GM12892 (cell line): ENCODE measurements at regions not wholly inside any gene's neighbourhood (a gene's known extent, or its start where the extent isn't known, plus 50 kb on each side); places are given as distances from the start of the nearest gene placed in this dataset.

Experiments
- DNase-seq: peaks from one replicate; pipeline ENCODE4 v3.0.0; 2011; ENCODE audit not compliant: insufficient read length
- FAIRE-seq: peaks from 2 replicates; lab custom pipeline; 2011; peaks lifted over from hg19 to GRCh38; lab: Jason Lieb, UNC
- POLR2A ChIP-seq: IDR thresholded peaks from 2 replicates; pipeline ENCODE4 v1.6.1; 2011; ENCODE audit warnings: low read depth, low read length, control low read depth
- POLR2AphosphoS5 ChIP-seq: IDR thresholded peaks from 2 replicates; pipeline ENCODE4 v1.6.1; 2011; ENCODE audit warnings: low read depth, low read length, control low read depth
- TAF1 ChIP-seq: IDR thresholded peaks from 2 replicates; pipeline ENCODE4 v1.6.1; 2011; ENCODE audit warnings: low read depth, mild to moderate bottlenecking, control low read depth, low read length, borderline replicate concordance

GRCh38 chr17:77456271-77456950 lies 315.6 kb downstream of the SEC14L1 start:
- peak; percentile 8; the same call in 1 of the 2 replicates for TF ChIP-seq POLR2A
- no peak for TF ChIP-seq POLR2AphosphoS5
- no peak for TF ChIP-seq TAF1
- FAIRE-seq (peak; percentile 40), DNase-seq (no peak)

GRCh38 chr17:77456951-77457548 lies 316.3 kb downstream of the SEC14L1 start:
- no peak for TF ChIP-seq POLR2AphosphoS5
- peak; percentile 3; the same call in 1 of the 2 replicates for TF ChIP-seq POLR2A
- TF ChIP-seq TAF1: no peak
- DNase-seq: no peak
- peak; percentile 81 for FAIRE-seq

DNA sequence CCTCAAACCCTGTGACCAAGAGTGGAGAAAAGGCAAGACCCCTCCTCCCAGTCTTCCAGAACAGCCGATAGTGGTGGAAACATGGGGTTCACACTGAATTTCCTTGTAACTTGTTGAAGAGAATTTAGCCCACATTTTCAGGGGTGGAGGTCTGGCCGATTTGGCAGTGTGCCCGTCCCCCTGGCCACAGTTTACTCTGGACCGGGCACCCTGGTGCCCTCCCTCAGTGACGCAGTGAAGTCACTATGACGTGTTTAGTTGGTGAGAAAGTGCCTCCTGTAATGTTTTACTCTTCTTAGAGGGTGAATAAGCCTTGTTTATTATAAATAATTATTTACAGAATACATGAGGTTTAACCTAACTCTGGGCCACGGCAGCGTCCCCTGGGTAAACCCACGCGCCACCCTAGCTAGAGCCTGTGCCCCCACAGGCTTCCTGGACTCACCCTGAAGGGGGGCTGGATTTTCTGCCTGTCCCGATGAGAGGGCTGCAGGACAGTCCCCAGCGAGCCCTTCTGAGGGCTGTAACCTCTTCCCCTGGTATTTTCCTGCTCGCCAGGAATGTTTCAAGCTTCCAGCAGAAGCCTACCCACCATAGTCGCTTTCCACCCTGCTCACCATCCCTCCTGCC lies 316.9 kb downstream of the SEC14L1 start:
- DNase-seq (no peak), FAIRE-seq (no peak)
- TF ChIP-seq POLR2AphosphoS5: no peak
- no peak for TF ChIP-seq TAF1
- no peak for TF ChIP-seq POLR2A

DNA sequence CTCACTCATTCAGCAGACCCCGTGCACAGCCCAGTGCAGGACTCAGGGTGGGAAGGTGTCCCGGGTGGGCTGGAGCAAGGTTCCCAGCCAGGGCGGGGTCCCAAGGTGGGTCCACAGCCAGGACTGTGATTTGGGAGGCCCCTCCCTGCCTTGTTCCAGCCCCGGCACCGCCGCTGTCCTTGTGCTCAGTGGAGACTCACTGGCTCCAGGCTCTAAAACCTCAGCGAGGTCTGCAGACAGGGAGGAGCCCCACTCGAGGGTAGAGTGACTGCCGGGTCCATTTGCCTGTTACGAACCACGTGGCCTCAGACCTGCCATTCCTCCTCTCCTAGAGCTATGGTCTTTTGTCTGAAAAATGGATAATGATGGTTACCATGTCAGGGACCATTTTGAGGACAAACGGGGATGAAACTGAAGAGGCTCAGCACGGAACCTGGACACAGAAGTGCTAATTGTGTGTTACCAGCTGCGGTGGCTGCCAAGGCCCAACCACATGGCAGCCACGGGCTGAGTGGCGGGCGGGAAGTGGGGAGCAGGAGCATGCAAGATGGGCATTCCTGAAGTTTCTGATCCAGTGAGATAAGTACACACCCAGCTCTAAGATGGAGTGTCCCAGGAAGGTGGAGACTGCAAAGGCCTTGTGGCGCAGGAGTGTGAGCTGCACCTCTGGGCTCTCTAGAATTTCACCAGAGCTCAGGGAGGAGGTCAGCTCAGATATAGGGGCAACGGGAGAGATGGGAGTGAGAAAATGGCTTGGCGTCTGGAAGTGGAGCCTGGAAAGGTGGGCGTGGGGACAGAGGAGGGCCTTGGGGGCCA lies 317.6 kb downstream of the SEC14L1 start:
- DNase-seq (no peak), FAIRE-seq (peak; percentile 58)
- TF ChIP-seq POLR2AphosphoS5: peak; percentile 55; the same call in 1 of the 2 replicates
- no peak for TF ChIP-seq TAF1
- TF ChIP-seq POLR2A: 0 out of 2 replicates have a peak, but pooled peaks have one; percentile 18

DNA sequence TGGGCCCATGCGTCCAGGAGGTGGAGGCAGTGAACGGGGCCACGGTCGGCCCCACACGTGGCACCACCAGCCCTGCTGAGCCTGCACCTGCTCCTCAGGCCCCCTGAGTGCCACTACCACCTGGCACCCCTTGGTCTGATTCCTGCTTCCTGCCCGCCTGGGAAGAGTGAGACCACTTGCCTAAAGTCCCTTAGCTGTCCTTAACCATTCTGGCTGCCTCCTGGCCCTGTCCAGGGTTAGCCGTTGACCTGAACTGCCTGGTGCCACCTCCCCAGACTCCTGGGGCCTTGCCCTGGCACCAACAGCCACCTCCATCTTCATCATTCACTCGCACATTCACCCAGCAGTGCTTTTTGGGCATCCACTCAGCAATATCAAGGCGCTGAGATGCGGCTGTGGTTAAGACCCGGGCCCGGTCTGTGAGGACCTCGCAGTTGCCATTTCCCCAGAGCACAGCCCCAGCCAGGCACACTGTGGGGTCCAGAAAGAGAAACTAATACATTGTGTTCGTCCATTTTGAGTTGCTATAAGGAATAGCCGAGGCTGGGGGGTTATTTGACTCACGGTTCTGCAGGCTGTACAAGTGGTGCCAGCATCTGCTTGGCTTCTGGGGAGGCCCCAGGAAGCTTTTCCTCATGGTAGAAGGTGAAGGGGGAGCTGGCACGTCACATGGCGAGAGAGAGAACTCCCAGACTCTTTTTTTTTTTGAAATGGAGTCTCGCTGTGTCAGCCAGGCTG lies 318.4 kb downstream of the SEC14L1 start:
- TF ChIP-seq POLR2A (peak; percentile 27; the same call in 1 of the 2 replicates), TAF1 (no peak), POLR2AphosphoS5 (no peak)
- FAIRE-seq (peak; percentile 46), DNase-seq (no peak)

- no peak for TF ChIP-seq POLR2A
- no peak for TF ChIP-seq POLR2AphosphoS5
- no peak for TF ChIP-seq TAF1
- no peak for DNase-seq
- FAIRE-seq: peak; percentile 62
Observed at GRCh38 chr17:77460514-77461046, 319.8 kb downstream of the SEC14L1 start.

DNA sequence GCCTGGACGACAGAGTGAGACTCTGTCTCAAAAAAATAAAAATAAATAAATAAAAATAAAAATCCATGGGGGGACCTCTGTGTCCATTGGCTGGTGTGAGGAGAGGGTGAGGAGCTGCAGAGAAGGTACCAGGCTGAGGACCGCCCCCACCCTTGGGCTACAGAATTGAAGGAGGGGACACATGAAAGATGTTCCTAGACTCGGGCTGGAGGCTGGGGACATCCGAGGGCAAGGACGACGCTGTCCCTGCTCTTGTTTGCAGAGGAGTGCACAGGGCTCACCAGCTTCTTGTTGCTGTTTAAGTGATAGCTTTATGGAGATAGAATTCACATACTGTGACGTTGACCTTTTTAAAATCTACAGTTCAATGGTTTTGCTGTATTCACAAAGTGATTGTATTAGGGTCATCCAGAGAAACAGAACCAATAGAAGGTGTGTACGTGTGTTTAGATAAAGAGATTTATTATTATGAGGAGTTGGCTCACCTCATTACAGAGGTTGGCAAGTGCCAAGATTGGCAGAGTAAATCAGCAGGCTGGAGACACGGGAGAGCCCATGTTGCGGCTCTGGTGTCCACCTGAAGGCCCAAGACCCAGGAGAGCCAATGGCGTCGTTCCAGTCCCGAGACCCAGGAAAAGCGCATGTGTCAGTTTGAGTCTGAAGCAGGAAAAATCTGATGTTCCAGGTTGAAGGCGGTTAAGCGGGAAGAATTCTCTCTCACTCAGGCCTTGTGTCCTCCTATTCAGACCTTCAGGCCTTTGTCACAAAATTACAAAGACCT lies 320.7 kb downstream of the SEC14L1 start:
- no peak; the same call in 1 of the 2 replicates for TF ChIP-seq POLR2A
- TF ChIP-seq TAF1: no peak
- no peak for TF ChIP-seq POLR2AphosphoS5
- FAIRE-seq: no peak
- DNase-seq: no peak

DNA sequence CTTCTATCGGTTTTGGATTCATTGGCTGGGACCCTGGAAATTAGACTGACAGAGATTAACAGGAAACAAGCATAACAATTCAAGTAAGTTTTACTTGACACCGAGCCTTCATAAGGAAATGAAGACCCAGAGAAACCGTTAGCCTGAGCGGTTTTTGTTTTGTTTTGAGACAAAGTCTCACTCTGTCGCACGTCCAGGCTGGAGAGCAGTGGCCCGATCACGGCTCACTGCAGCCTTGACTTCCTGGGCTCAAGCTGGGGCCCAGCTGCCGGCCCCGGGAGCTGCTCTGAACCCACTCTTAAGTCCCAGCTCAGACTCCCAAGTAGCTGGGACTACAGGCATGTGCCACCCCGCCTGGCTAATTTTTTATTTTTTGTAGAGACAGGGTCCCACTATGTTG lies 321.3 kb downstream of the SEC14L1 start:
- TF ChIP-seq POLR2AphosphoS5: 0 out of 2 replicates have a peak, but pooled peaks have one; percentile 51
- peak; percentile 58; the same call in 1 of the 2 replicates for TF ChIP-seq POLR2A
- peak; percentile 39; the same call in 1 of the 2 replicates for TF ChIP-seq TAF1
- DNase-seq: no peak
- FAIRE-seq: peak; percentile 95

DNA sequence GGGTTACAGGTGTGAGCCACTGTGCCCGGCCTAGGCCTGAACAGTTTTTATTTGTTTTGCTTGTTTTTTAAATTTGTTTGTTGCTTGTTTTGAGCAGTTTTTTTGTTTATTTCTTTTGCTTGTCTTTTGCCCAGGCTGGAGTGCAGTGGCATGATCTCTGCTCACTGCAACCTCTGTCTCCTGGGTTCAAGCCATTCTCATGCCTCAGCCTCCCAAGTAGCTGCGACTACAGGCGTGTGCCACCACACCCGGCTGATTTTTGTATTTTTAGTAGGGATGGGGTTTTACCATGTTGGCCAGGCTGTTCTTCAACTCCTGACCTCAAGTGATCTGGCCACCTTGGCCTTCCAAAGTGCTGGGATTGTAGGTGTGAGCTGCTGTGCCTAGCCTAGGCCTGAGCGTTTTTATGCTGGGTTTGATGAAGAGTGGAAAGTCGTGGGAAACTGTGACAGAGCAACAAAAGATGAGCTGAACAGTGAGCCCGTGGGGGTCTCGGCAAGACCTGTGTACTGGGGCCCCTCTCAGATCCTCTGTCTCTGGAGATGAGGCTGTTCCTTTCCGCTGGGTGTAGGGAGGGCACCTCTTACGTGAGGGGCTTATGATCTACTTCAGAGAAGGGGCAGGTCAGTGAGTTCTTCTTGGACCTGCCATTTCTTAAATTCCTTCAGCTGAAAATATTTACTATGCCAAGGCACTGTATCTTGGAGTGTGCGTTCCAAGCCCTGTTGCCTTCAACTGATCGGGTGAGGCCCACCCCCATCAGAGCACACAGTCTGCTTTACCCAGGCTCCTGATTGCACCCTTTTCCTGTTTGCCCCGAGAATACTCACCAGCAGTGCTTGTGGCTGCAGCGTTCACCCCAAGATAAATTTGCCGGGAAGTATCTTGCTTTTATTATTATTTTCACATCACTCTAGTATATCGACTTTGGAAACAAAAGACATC lies 322.1 kb downstream of the SEC14L1 start:
- no peak; the same call in 1 of the 2 replicates for TF ChIP-seq POLR2AphosphoS5
- TF ChIP-seq TAF1: no peak
- no peak for TF ChIP-seq POLR2A
- no peak for DNase-seq
- FAIRE-seq: no peak

GRCh38 chr17:77464988-77465357 lies 324.2 kb downstream of the SEC14L1 start:
- no peak for FAIRE-seq
- DNase-seq: no peak
- TF ChIP-seq POLR2A (no peak), POLR2AphosphoS5 (no peak), TAF1 (no peak)
